Chondrocyte (in vitro differentiated cells): ENCODE measurements at regions not wholly inside any gene's neighbourhood (a gene's known extent, or its start where the extent isn't known, plus 50 kb on each side); places are given as distances from the start of the nearest gene placed in this dataset.

Experiments used
- DNase-seq: peaks from one replicate; pipeline ENCODE4 v3.0.0; 2021; ENCODE audit warnings: mixed read lengths, low spot score
- H3K27ac Mint-ChIP-seq: one replicate; pipeline ENCODE4 v1.8.0; 2021; ENCODE audit warnings: mild to moderate bottlenecking, moderate library complexity, mixed read lengths; ENCODE audit not compliant: unreplicated experiment
- H3K27me3 Mint-ChIP-seq: 2 replicates; pipeline ENCODE4 v1.8.0; 2021; ENCODE audit warnings: low read depth, mixed read lengths
- H3K36me3 Mint-ChIP-seq: 2 replicates; pipeline ENCODE4 v1.8.0; 2021; ENCODE audit warnings: low read depth, mixed read lengths
- H3K4me1 Mint-ChIP-seq: 2 replicates; pipeline ENCODE4 v1.8.0; 2021; ENCODE audit warnings: low read depth, mild to moderate bottlenecking, mixed read lengths
- H3K4me3 Mint-ChIP-seq: one replicate; pipeline ENCODE4 v1.8.0; 2021; ENCODE audit warnings: mild to moderate bottlenecking, moderate library complexity, mixed read lengths; ENCODE audit not compliant: unreplicated experiment
- H3K9me3 Mint-ChIP-seq: 2 replicates; pipeline ENCODE4 v1.8.0; 2021; ENCODE audit warnings: low read depth, mixed read lengths
- CTCF ChIP-seq: fragments of 200-600 bp; sonication (generic); IDR thresholded peaks from 2 replicates; pipeline ENCODE4 v1.5.0; 2021; ENCODE audit warnings: antibody characterized with exemption, mild to moderate bottlenecking, moderate library complexity

- Mint-ChIP-seq H3K4me1 (no peaks in the 10 kb centered on the region), H3K4me3 (no peak overlapping the region), H3K27me3 (peaks cover 18% of the 10 kb centered on the region), H3K27ac (no peak overlapping the region), H3K9me3 (no peaks in the 10 kb centered on the region), H3K36me3 (no peaks in the 10 kb centered on the region)
- TF ChIP-seq CTCF, result no peak
- DNase-seq, result no peak
Measured at GRCh38 chr13:108409730-108410129, 140.2 kb downstream of the TNFSF13B start.

GRCh38 chr13:108419768-108420167 lies 150.2 kb downstream of the TNFSF13B start:
- no peak for TF ChIP-seq CTCF
- Mint-ChIP-seq H3K4me1 (no peaks in the 10 kb centered on the region), H3K27me3 (peaks cover 26% of the 10 kb centered on the region), H3K36me3 (no peaks in the 10 kb centered on the region), H3K9me3 (peaks cover 2% of the 10 kb centered on the region), H3K4me3 (no peak overlapping the region), H3K27ac (no peak overlapping the region)
- DNase-seq, result no peak

GRCh38 chr13:108425056-108425455 lies 155.5 kb downstream of the TNFSF13B start:
- Mint-ChIP-seq H3K4me3 (no peak overlapping the region), H3K27ac (no peak overlapping the region), H3K36me3 (no peaks in the 10 kb centered on the region), H3K27me3 (peaks cover 3% of the 10 kb centered on the region), H3K9me3 (no peaks in the 10 kb centered on the region), H3K4me1 (peaks cover 14% of the 10 kb centered on the region)
- DNase-seq, result no peak
- no peak for TF ChIP-seq CTCF

GRCh38 chr13:108426893-108427292 lies 157.4 kb downstream of the TNFSF13B start:
- Mint-ChIP-seq H3K9me3 (no peaks in the 10 kb centered on the region), H3K36me3 (no peaks in the 10 kb centered on the region), H3K4me3 (no peak overlapping the region), H3K27me3 (no peaks in the 10 kb centered on the region), H3K4me1 (peaks cover 14% of the 10 kb centered on the region), H3K27ac (no peak overlapping the region)
- DNase-seq, result no peak
- TF ChIP-seq CTCF, result peak; percentile 25

GRCh38 chr13:108427355-108427754 lies 157.8 kb downstream of the TNFSF13B start:
- Mint-ChIP-seq H3K9me3 (no peaks in the 10 kb centered on the region), H3K27me3 (no peaks in the 10 kb centered on the region), H3K4me1 (peaks cover 14% of the 10 kb centered on the region), H3K4me3 (no peak overlapping the region), H3K27ac (no peak overlapping the region), H3K36me3 (no peaks in the 10 kb centered on the region)
- DNase-seq, result no peak
- TF ChIP-seq CTCF, result no peak
